ENCODE measurements at regions not wholly inside any gene's neighbourhood (a gene's known extent, or its start where the extent isn't known, plus 50 kb on each side); places are given as distances from the start of the nearest gene placed in this dataset.

GRCh38 chr15:79184465-79184892 lies 93.9 kb upstream of the RASGRF1 start:
- peak; percentile 85 for DNase-seq

- no peak for DNase-seq
Measured at GRCh38 chr15:79180318-79180717, 89.7 kb upstream of the RASGRF1 start.

- DNase-seq, result no peak
Measured at GRCh38 chr15:79179597-79179996, 89.0 kb upstream of the RASGRF1 start.

- DNase-seq, result no peak
Measured at GRCh38 chr15:79179108-79179561, 88.6 kb upstream of the RASGRF1 start.

GRCh38 chr15:79178594-79178993 lies 88.0 kb upstream of the RASGRF1 start:
- no peak for DNase-seq

DNA sequence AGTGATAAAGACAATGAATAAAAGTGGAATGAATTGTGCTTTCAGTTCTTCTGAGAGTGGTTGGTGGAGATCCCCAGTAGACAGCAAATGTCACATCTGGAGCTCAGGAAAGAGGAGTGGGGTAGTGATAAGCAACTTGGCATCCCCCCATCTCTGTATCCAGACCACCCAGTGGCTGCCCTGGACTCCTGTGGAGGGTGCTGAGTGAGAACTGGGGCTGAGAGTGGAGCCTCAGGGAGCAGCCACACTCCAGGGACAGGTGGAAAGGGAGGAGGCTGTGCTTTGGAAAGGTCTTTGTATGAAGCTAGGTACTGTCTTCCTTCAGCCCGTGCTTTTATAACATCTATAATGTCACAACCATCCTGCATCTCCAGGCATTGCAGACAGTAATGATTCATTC lies 85.6 kb upstream of the RASGRF1 start:
- no peak for DNase-seq

GRCh38 chr15:79172801-79173460 lies 82.4 kb upstream of the RASGRF1 start:
- DNase-seq, result no peak

DNA sequence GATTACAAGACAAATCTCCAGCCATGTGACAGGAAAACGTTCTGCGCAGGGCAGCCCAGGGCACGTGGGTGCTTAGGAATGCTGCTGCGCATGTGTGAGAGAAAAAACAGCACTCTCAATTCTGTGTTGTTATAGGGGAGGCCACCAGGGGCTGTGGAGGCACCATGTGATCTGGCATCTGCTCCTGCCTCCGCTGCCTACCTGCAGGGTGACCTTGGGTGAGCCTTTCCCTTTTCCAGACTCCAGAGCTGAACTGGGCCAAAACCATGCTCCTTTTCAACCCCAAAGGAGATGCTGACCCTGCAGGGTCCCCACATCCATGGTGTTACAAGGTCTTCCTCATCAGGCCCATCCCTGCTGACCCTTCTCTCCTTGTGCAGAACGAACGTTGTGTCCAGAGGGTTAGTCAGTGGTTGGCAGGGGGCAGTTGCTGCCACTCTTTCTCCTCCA lies 81.5 kb upstream of the RASGRF1 start:
- peak; percentile 46 for DNase-seq

GRCh38 chr15:79171320-79172031 lies 80.9 kb upstream of the RASGRF1 start:
- DNase-seq, result no peak

DNA sequence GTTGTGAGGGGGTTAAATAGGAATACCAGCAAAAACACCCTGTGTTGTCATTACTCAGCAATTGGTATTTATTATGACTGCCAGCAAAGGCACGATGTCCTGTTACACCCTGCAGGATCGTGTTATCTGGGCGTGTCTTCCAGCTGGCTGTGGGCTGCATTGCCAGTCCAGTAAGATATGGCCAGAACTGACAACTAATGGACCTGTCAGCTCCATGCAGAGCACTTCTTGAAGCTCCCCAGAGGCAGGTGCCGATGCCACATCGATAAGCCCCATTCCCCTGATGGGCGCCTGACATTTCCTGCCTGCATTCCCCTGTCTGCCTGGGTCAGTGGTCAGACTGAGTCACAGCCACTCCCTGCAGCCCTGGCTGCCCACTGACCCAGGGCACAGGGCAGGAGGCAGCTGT lies 79.7 kb upstream of the RASGRF1 start:
- DNase-seq, result no peak

- DNase-seq, result no peak
Measured at GRCh38 chr15:79169526-79170133, 79.0 kb upstream of the RASGRF1 start.

- DNase-seq, result peak; percentile 34
Measured at GRCh38 chr15:79168922-79169456, 78.4 kb upstream of the RASGRF1 start.

GRCh38 chr15:79167776-79168175 lies 77.2 kb upstream of the RASGRF1 start:
- DNase-seq, result no peak

GRCh38 chr15:79166311-79166955 lies 75.9 kb upstream of the RASGRF1 start:
- no peak for DNase-seq

GRCh38 chr15:79164465-79164864 lies 73.9 kb upstream of the RASGRF1 start:
- no peak for DNase-seq

- no peak for DNase-seq
Measured at GRCh38 chr15:79164043-79164442, 73.5 kb upstream of the RASGRF1 start.

GRCh38 chr15:79163395-79163794 lies 72.8 kb upstream of the RASGRF1 start:
- no peak for DNase-seq

- DNase-seq, result no peak
Measured at GRCh38 chr15:79161837-79162508, 71.4 kb upstream of the RASGRF1 start.

GRCh38 chr15:79160211-79160610 lies 69.6 kb upstream of the RASGRF1 start:
- DNase-seq, result no peak

GRCh38 chr15:79157631-79158592 lies 67.3 kb upstream of the RASGRF1 start:
- DNase-seq, result no peak

GRCh38 chr15:79156704-79157375 lies 66.3 kb upstream of the RASGRF1 start:
- no peak for DNase-seq

Data from NCI-H82 (cell line).